ENCODE measurements at regions not wholly inside any gene's neighbourhood (a gene's known extent, or its start where the extent isn't known, plus 50 kb on each side); places are given as distances from the start of the nearest gene placed in this dataset.

GRCh38 chr6:33950891-33951889, 147.4 kb upstream of the MLN start:
- no peak for TF ChIP-seq CTCF (IDR thresholded peaks at IDR 0.05)
- ATAC-seq (ENCODE audit: low FRiP score): no peak
- no peak for DNase-seq (ENCODE audit: low spot score)

DNA sequence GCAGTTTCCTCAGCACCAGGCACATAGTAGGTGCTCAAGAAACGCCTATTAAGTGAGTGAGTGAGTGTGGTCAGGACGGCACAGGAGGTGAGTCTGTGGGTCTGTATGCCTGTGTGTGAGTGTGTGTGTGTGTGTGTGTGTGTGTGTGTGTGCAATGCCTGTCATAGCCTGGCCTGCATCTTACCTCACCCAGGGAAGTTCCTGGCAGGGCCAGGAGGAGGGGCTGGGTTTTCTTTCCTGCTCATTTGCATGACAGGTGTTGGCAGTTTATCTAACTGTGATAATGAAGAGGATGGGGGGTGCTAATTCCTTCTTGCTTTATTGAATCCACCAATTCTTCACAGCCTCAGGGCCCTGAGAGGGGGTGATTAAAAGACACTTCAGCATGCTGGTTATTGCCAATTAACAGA, 146.7 kb upstream of the MLN start:
- ATAC-seq (ENCODE audit: low FRiP score) (no peak), DNase-seq (ENCODE audit: low spot score) (no peak)
- TF ChIP-seq CTCF (IDR thresholded peaks at IDR 0.05): no peak

- no peak for TF ChIP-seq CTCF (IDR thresholded peaks at IDR 0.05)
- DNase-seq (ENCODE audit: low spot score) (no peak), ATAC-seq (ENCODE audit: low FRiP score) (no peak)
Measured at GRCh38 chr6:33949877-33950435, 146.2 kb upstream of the MLN start.

- no peak for DNase-seq (ENCODE audit: low spot score)
- TF ChIP-seq CTCF (IDR thresholded peaks at IDR 0.05): no peak
- no peak for ATAC-seq (ENCODE audit: low FRiP score)
Measured at GRCh38 chr6:33949111-33949510, 145.3 kb upstream of the MLN start.

GRCh38 chr6:33947916-33948594, 144.3 kb upstream of the MLN start:
- DNase-seq (ENCODE audit: low spot score) (no peak), ATAC-seq (ENCODE audit: low FRiP score) (no peak)
- no peak for TF ChIP-seq CTCF (IDR thresholded peaks at IDR 0.05)

DNA sequence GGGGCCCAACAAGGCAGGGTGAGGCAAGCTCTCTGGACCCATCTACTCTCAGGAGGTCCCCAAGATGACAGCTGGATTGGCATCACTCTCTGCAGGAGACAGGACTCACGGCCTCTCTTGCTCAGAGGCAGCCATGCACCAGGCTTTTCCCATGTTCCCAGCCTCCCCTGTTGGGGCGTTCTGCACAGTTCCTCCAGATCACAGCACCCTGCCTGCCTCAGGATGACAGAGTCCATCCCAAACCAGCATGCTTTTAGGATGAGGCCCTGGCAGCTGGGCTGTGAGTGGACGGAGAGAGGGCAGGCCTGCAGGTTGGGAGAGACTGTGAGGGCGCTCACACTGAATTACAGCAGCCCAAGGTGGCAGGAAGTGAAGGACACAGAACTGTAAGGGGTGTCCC, 143.2 kb upstream of the MLN start:
- TF ChIP-seq CTCF (IDR thresholded peaks at IDR 0.05): no peak
- DNase-seq (ENCODE audit: low spot score) (no peak), ATAC-seq (ENCODE audit: low FRiP score) (no peak)
